ENCODE measurements at regions not wholly inside any gene's neighbourhood (a gene's known extent, or its start where the extent isn't known, plus 50 kb on each side); places are given as distances from the start of the nearest gene placed in this dataset.

- TF ChIP-seq CTCF (IDR thresholded peaks at IDR 0.05 in 2 of 3, conservative IDR thresholded peaks at IDR 0.05 in 1 of 3; ENCODE audit: insufficient read depth in 2 of 3, low read depth in 1 of 3, low read length in 3 of 3) (no peak), GATAD2A (IDR thresholded peaks at IDR 0.05) (no peak), RAD51 (IDR thresholded peaks at IDR 0.05; ENCODE audit: borderline replicate concordance, low read depth) (no peak), RFX5 (IDR thresholded peaks at IDR 0.05; ENCODE audit: low read depth, low read length) (no peak), ZHX1 (conservative IDR thresholded peaks at IDR 0.05; ENCODE audit: low read length) (no peak)
These were observed 255.1 kb downstream of the C4orf33 start for GRCh38 chr4:129350834-129351721.
